ENCODE measurements at regions not wholly inside any gene's neighbourhood (a gene's known extent, or its start where the extent isn't known, plus 50 kb on each side); places are given as distances from the start of the nearest gene placed in this dataset.
"Not testable (repeated sequence)": the region's sequence is repeated elsewhere in the genome, so short reads cannot be mapped to it uniquely, and the experiment has no call there.

DNA sequence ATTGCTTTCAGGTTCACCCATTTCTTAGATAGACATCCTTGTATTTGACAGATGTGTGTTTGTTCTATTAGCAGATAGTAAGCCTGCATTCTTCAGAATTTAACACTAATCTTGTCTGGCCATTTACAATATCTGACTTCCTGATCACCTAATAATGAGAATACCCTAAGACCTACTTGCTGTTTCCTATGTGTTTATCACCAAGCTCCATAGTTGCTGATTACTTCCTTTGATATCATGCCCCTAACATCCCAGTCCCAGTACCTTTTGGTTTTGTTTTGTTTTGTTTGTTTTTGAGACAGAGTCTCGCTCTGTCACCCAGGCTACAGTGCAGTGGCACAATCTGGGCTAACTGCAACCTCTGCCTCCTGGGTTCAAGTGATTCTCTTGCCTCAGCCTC is 143.6 kb upstream of the DST start:
- H3K27ac Mint-ChIP-seq = no peak overlapping the region
- Histone ChIP-seq H3K4me1 (ENCODE audit: control insufficient read depth, insufficient read depth, low read length, poor library complexity, severe bottlenecking) (no peaks in the 10 kb centered on the region), H3K9me3 (ENCODE audit: control insufficient read depth in 2 of 2, low read length in 2 of 2) (no peaks in the 10 kb centered on the region), H3K27me3 (ENCODE audit: control insufficient read depth, insufficient read depth, low read length) (peaks cover 3% of the 10 kb centered on the region), H3K4me3 (ENCODE audit: low read depth, low read length) (no peak overlapping the region), H3K36me3 (ENCODE audit: control insufficient read depth, insufficient read depth, low read length) (no peaks in the 10 kb centered on the region), H3K27ac (ENCODE audit: insufficient read depth, low read length, poor library complexity, severe bottlenecking) (no peak overlapping the region)
- H3K36me3 Mint-ChIP-seq = peaks cover 3% of the 10 kb centered on the region
- peaks cover 0 to 5% (median 0%) of the 10 kb centered on the region in 7 donors for H3K9me3 Mint-ChIP-seq
- no peak overlapping the region for H3K4me3 Mint-ChIP-seq
- no peak for DNase-seq
- peaks cover 10% of the 10 kb centered on the region for H3K27me3 Mint-ChIP-seq
- H3K4me1 Mint-ChIP-seq = no peaks in the 10 kb centered on the region
- ATAC-seq (ENCODE audit: low read depth in 2 of 2) = no peak

GRCh38 chr6:56785536-56785935 is 142.8 kb upstream of the DST start:
- not testable (repeated sequence) for DNase-seq; H3K27me3 Mint-ChIP-seq; H3K27ac ChIP-seq (ENCODE audit: insufficient read depth, low read length, poor library complexity, severe bottlenecking); H3K36me3 ChIP-seq (ENCODE audit: control insufficient read depth, insufficient read depth, low read length); H3K4me3 ChIP-seq (ENCODE audit: low read depth, low read length); H3K9me3 ChIP-seq (ENCODE audit: control insufficient read depth in 2 of 2, low read length in 2 of 2); H3K9me3 Mint-ChIP-seq; H3K4me3 Mint-ChIP-seq; ATAC-seq (ENCODE audit: low read depth in 2 of 2); H3K4me1 Mint-ChIP-seq; H3K4me1 ChIP-seq (ENCODE audit: control insufficient read depth, insufficient read depth, low read length, poor library complexity, severe bottlenecking); H3K27ac Mint-ChIP-seq; H3K36me3 Mint-ChIP-seq; H3K27me3 ChIP-seq (ENCODE audit: control insufficient read depth, insufficient read depth, low read length)

GRCh38 chr6:56780109-56780508 is 137.4 kb upstream of the DST start:
- not testable (repeated sequence) for H3K4me3 ChIP-seq (ENCODE audit: low read depth, low read length)

GRCh38 chr6:56778503-56778902 is 135.8 kb upstream of the DST start:
- H3K4me3 Mint-ChIP-seq; H3K27ac ChIP-seq (ENCODE audit: insufficient read depth, low read length, poor library complexity, severe bottlenecking); H3K27me3 ChIP-seq (ENCODE audit: control insufficient read depth, insufficient read depth, low read length): not testable (repeated sequence)

More at GRCh38 chr6:56780109-56780508, 137.4 kb upstream of the DST start:
- not testable (repeated sequence) for H3K9me3 Mint-ChIP-seq; H3K36me3 ChIP-seq (ENCODE audit: control insufficient read depth, insufficient read depth, low read length); H3K27me3 Mint-ChIP-seq; H3K36me3 Mint-ChIP-seq; DNase-seq; H3K4me3 Mint-ChIP-seq; ATAC-seq (ENCODE audit: low read depth in 2 of 2); H3K4me1 Mint-ChIP-seq; H3K27me3 ChIP-seq (ENCODE audit: control insufficient read depth, insufficient read depth, low read length); H3K27ac Mint-ChIP-seq; H3K27ac ChIP-seq (ENCODE audit: insufficient read depth, low read length, poor library complexity, severe bottlenecking); H3K9me3 ChIP-seq (ENCODE audit: control insufficient read depth in 2 of 2, low read length in 2 of 2); H3K4me1 ChIP-seq (ENCODE audit: control insufficient read depth, insufficient read depth, low read length, poor library complexity, severe bottlenecking)

GRCh38 chr6:56775498-56776166 is 132.9 kb upstream of the DST start:
- H3K9me3 Mint-ChIP-seq = no peaks in the 10 kb centered on the region
- no peaks in the 10 kb centered on the region for H3K4me1 ChIP-seq (ENCODE audit: control insufficient read depth, insufficient read depth, low read length, poor library complexity, severe bottlenecking)
- no peaks in the 10 kb centered on the region for H3K27me3 ChIP-seq (ENCODE audit: control insufficient read depth, insufficient read depth, low read length)
- no peaks in the 10 kb centered on the region for H3K36me3 Mint-ChIP-seq
- no peak overlapping the region for H3K27ac ChIP-seq (ENCODE audit: insufficient read depth, low read length, poor library complexity, severe bottlenecking)
- H3K4me1 Mint-ChIP-seq = no peaks in the 10 kb centered on the region
- no peak overlapping the region for H3K27ac Mint-ChIP-seq
- H3K4me3 Mint-ChIP-seq = no peak overlapping the region
- no peaks in the 10 kb centered on the region for H3K36me3 ChIP-seq (ENCODE audit: control insufficient read depth, insufficient read depth, low read length)
- no peaks in the 10 kb centered on the region for H3K9me3 ChIP-seq (ENCODE audit: control insufficient read depth in 2 of 2, low read length in 2 of 2)
- ATAC-seq (ENCODE audit: low read depth in 2 of 2) (no peak), DNase-seq (no peak)
- H3K27me3 Mint-ChIP-seq = no peaks in the 10 kb centered on the region
- H3K4me3 ChIP-seq (ENCODE audit: low read depth, low read length) = no peak overlapping the region

More at GRCh38 chr6:56778503-56778902, 135.8 kb upstream of the DST start:
- DNase-seq; H3K4me1 ChIP-seq (ENCODE audit: control insufficient read depth, insufficient read depth, low read length, poor library complexity, severe bottlenecking); ATAC-seq (ENCODE audit: low read depth in 2 of 2); H3K36me3 ChIP-seq (ENCODE audit: control insufficient read depth, insufficient read depth, low read length); H3K4me3 ChIP-seq (ENCODE audit: low read depth, low read length); H3K9me3 Mint-ChIP-seq; H3K9me3 ChIP-seq (ENCODE audit: control insufficient read depth in 2 of 2, low read length in 2 of 2); H3K27me3 Mint-ChIP-seq; H3K27ac Mint-ChIP-seq; H3K36me3 Mint-ChIP-seq; H3K4me1 Mint-ChIP-seq: not testable (repeated sequence)

DNA sequence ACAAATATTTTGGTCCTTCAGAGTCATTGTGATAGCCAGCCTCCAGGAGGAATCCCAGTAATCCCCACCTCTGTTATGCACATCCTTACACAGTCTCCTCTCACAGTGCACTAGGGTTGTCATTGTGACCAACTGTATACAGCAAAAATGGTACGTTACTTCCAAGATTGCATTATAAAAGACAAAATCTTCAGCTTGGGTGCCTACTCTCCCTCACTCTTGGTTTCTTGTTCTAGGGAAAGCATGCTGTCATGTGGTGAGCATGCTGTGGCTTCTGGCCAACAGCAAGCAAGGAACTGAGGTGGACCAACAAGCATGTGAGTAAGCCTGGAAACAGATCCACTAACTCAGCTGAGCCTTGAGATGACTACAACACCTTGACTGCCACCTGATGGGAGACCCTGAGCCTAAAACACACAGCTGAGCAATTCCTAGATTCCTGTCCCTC is 130.1 kb upstream of the DST start:
- Histone ChIP-seq H3K4me1 (ENCODE audit: control insufficient read depth, insufficient read depth, low read length, poor library complexity, severe bottlenecking) (no peaks in the 10 kb centered on the region), H3K27ac (ENCODE audit: insufficient read depth, low read length, poor library complexity, severe bottlenecking) (no peak overlapping the region), H3K27me3 (ENCODE audit: control insufficient read depth, insufficient read depth, low read length) (no peaks in the 10 kb centered on the region), H3K4me3 (ENCODE audit: low read depth, low read length) (no peak overlapping the region), H3K36me3 (ENCODE audit: control insufficient read depth, insufficient read depth, low read length) (no peaks in the 10 kb centered on the region), H3K9me3 (ENCODE audit: control insufficient read depth in 2 of 2, low read length in 2 of 2) (no peaks in the 10 kb centered on the region)
- no peak overlapping the region for H3K27ac Mint-ChIP-seq
- DNase-seq = no peak
- H3K36me3 Mint-ChIP-seq = no peaks in the 10 kb centered on the region
- no peaks in the 10 kb centered on the region for H3K9me3 Mint-ChIP-seq
- no peaks in the 10 kb centered on the region for H3K27me3 Mint-ChIP-seq
- no peak for ATAC-seq (ENCODE audit: low read depth in 2 of 2)
- H3K4me3 Mint-ChIP-seq = no peak overlapping the region
- H3K4me1 Mint-ChIP-seq = no peaks in the 10 kb centered on the region

- no peaks in the 10 kb centered on the region for H3K9me3 Mint-ChIP-seq
- Histone ChIP-seq H3K4me3 (ENCODE audit: low read depth, low read length) (no peak overlapping the region), H3K9me3 (ENCODE audit: control insufficient read depth in 2 of 2, low read length in 2 of 2) (no peaks in the 10 kb centered on the region), H3K36me3 (ENCODE audit: control insufficient read depth, insufficient read depth, low read length) (no peaks in the 10 kb centered on the region), H3K27ac (ENCODE audit: insufficient read depth, low read length, poor library complexity, severe bottlenecking) (no peak overlapping the region), H3K27me3 (ENCODE audit: control insufficient read depth, insufficient read depth, low read length) (no peaks in the 10 kb centered on the region), H3K4me1 (ENCODE audit: control insufficient read depth, insufficient read depth, low read length, poor library complexity, severe bottlenecking) (no peaks in the 10 kb centered on the region)
- ATAC-seq (ENCODE audit: low read depth in 2 of 2) (no peak), DNase-seq (no peak)
- H3K4me1 Mint-ChIP-seq = no peaks in the 10 kb centered on the region
- H3K27ac Mint-ChIP-seq = no peak overlapping the region
- no peaks in the 10 kb centered on the region for H3K36me3 Mint-ChIP-seq
- H3K4me3 Mint-ChIP-seq = no peak overlapping the region
- H3K27me3 Mint-ChIP-seq = no peaks in the 10 kb centered on the region
Measured at GRCh38 chr6:56771929-56772607, 129.4 kb upstream of the DST start.

DNA sequence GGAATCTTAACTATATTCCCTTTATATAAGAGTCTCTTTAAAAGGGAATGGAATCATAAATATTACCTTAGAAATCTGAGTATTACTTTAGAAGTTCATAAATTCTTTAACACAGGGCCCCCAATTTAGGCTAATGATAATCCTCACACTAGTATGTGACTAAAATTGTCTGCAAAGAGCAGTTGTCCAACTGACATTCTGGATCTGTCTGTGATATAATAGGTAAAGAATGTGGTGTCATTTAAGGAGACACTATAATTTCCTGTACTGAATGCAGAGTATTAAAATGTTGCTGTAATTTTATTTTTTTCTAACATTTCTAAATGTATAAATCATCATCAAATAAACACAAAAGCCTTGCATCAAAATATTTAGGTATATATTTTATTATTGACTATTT is 128.5 kb upstream of the DST start:
- no peak for DNase-seq
- H3K27me3 Mint-ChIP-seq = no peaks in the 10 kb centered on the region
- no peak for ATAC-seq (ENCODE audit: low read depth in 2 of 2)
- H3K27ac Mint-ChIP-seq = no peak overlapping the region
- Histone ChIP-seq H3K9me3 (ENCODE audit: control insufficient read depth in 2 of 2, low read length in 2 of 2) (no peaks in the 10 kb centered on the region), H3K36me3 (ENCODE audit: control insufficient read depth, insufficient read depth, low read length) (no peaks in the 10 kb centered on the region), H3K4me1 (ENCODE audit: control insufficient read depth, insufficient read depth, low read length, poor library complexity, severe bottlenecking) (no peaks in the 10 kb centered on the region), H3K27ac (ENCODE audit: insufficient read depth, low read length, poor library complexity, severe bottlenecking) (no peak overlapping the region), H3K27me3 (ENCODE audit: control insufficient read depth, insufficient read depth, low read length) (no peaks in the 10 kb centered on the region), H3K4me3 (ENCODE audit: low read depth, low read length) (no peak overlapping the region)
- H3K36me3 Mint-ChIP-seq = no peaks in the 10 kb centered on the region
- no peaks in the 10 kb centered on the region for H3K4me1 Mint-ChIP-seq
- no peak overlapping the region for H3K4me3 Mint-ChIP-seq
- H3K9me3 Mint-ChIP-seq = no peaks in the 10 kb centered on the region

Measured in CD4-positive, CD25-positive, alpha-beta regulatory T cell (primary cell).